HEK293T (cell line): ENCODE measurements at regions not wholly inside any gene's neighbourhood (a gene's known extent, or its start where the extent isn't known, plus 50 kb on each side); places are given as distances from the start of the nearest gene placed in this dataset.

Experiments
- BHLHE40 ChIP-seq: fragments of 450-650 bp; IDR thresholded peaks from 2 replicates; pipeline ENCODE4 v1.6.1; 2016; ENCODE audit warnings: mild to moderate bottlenecking, moderate library complexity, borderline replicate concordance
- ELF4 ChIP-seq: fragments of 450-650 bp; IDR thresholded peaks from 2 replicates; pipeline ENCODE4 v1.6.1; 2017; ENCODE audit warnings: antibody characterized with exemption
- FOXA1 ChIP-seq: fragments of 450-650 bp; IDR thresholded peaks from 2 replicates; pipeline ENCODE4 v1.6.1; 2016; ENCODE audit warnings: mild to moderate bottlenecking
- FOXM1 ChIP-seq: fragments of 450-650 bp; IDR thresholded peaks from 2 replicates; pipeline ENCODE4 v1.6.1; 2017; ENCODE audit warnings: mild to moderate bottlenecking, borderline replicate concordance
- SP1 ChIP-seq: fragments of 450-650 bp; IDR thresholded peaks from 2 replicates; pipeline ENCODE4 v1.6.1; 2017
- SUZ12 ChIP-seq: fragments of 450-650 bp; IDR thresholded peaks from 2 replicates; pipeline ENCODE4 v1.6.1; 2016; ENCODE audit warnings: mild to moderate bottlenecking
- TARDBP ChIP-seq: fragments of 450-650 bp; IDR thresholded peaks from 2 replicates; pipeline ENCODE4 v1.6.1; 2016
- ZNF384 ChIP-seq: fragments of 450-650 bp; IDR thresholded peaks from 2 replicates; pipeline ENCODE4 v1.6.1; 2016

- TF ChIP-seq BHLHE40 (no peak), TARDBP (no peak), SUZ12 (no peak), FOXM1 (no peak), FOXA1 (no peak), SP1 (no peak), ZNF384 (no peak), ELF4 (no peak)
These were observed 167.1 kb downstream of the DUSP6 start for GRCh38 chr12:89185181-89185580.
